HEK293T (cell line): ENCODE measurements at regions not wholly inside any gene's neighbourhood (a gene's known extent, or its start where the extent isn't known, plus 50 kb on each side); places are given as distances from the start of the nearest gene placed in this dataset.
"Not testable (repeated sequence)": the region's sequence is repeated elsewhere in the genome, so short reads cannot be mapped to it uniquely, and the experiment has no call there.

Experiments used
- CTCF ChIA-PET: fragments of 350-600 bp; formaldehyde crosslinking; extraction: SDS; loops from one replicate; lab custom pipeline; 2021; ENCODE audit warnings: antibody characterized with exemption, inconsistent platforms; lab: Yijun Ruan, JAX
- POLR2A ChIA-PET: fragments of 350-600 bp; formaldehyde crosslinking; extraction: SDS; loops from one replicate; lab custom pipeline; 2020; ENCODE audit warnings: antibody characterized with exemption, inconsistent platforms; lab: Yijun Ruan, JAX
- DNase-seq: peaks from one replicate; pipeline ENCODE4 v3.0.0; 2012; ENCODE audit warnings: mixed read lengths; ENCODE audit errors: extremely low spot score
- ARNT ChIP-seq: fragments of 450-650 bp; IDR thresholded peaks from 2 replicates; pipeline ENCODE4 v1.6.1; 2017; ENCODE audit warnings: mild to moderate bottlenecking
- BHLHE40 ChIP-seq: fragments of 450-650 bp; IDR thresholded peaks from 2 replicates; pipeline ENCODE4 v1.6.1; 2016; ENCODE audit warnings: mild to moderate bottlenecking, moderate library complexity, borderline replicate concordance
- CTBP1 ChIP-seq: fragments of 450-650 bp; IDR thresholded peaks from 2 replicates; pipeline ENCODE4 v1.6.1; 2016; ENCODE audit warnings: borderline replicate concordance
- ELF4 ChIP-seq: fragments of 450-650 bp; IDR thresholded peaks from 2 replicates; pipeline ENCODE4 v1.6.1; 2017; ENCODE audit warnings: antibody characterized with exemption
- FOXA1 ChIP-seq: fragments of 450-650 bp; IDR thresholded peaks from 2 replicates; pipeline ENCODE4 v1.6.1; 2016; ENCODE audit warnings: mild to moderate bottlenecking
- FOXK2 ChIP-seq: fragments of 450-650 bp; IDR thresholded peaks from 2 replicates; pipeline ENCODE4 v1.6.1; 2016; ENCODE audit warnings: mild to moderate bottlenecking
- FOXM1 ChIP-seq: fragments of 450-650 bp; IDR thresholded peaks from 2 replicates; pipeline ENCODE4 v1.6.1; 2017; ENCODE audit warnings: mild to moderate bottlenecking, borderline replicate concordance
- HDGF ChIP-seq: fragments of 450-650 bp; IDR thresholded peaks from 2 replicates; pipeline ENCODE4 v1.6.1; 2017; ENCODE audit warnings: antibody characterized with exemption, borderline replicate concordance
- L3MBTL2 ChIP-seq: fragments of 450-650 bp; conservative IDR thresholded peaks from 2 replicates; pipeline ENCODE4 v1.6.1; 2016; ENCODE audit warnings: mild to moderate bottlenecking
- LEF1 ChIP-seq: fragments of 450-650 bp; IDR thresholded peaks from 2 replicates; pipeline ENCODE4 v1.6.1; 2017; ENCODE audit warnings: mild to moderate bottlenecking, borderline replicate concordance
- NFRKB ChIP-seq: fragments of 450-650 bp; IDR thresholded peaks from 2 replicates; pipeline ENCODE4 v1.6.1; 2016; ENCODE audit warnings: mild to moderate bottlenecking, moderate library complexity
- SP1 ChIP-seq: fragments of 450-650 bp; IDR thresholded peaks from 2 replicates; pipeline ENCODE4 v1.6.1; 2017
- SUZ12 ChIP-seq: fragments of 450-650 bp; IDR thresholded peaks from 2 replicates; pipeline ENCODE4 v1.6.1; 2016; ENCODE audit warnings: mild to moderate bottlenecking
- TARDBP ChIP-seq: fragments of 450-650 bp; IDR thresholded peaks from 2 replicates; pipeline ENCODE4 v1.6.1; 2016
- ZNF384 ChIP-seq: fragments of 450-650 bp; IDR thresholded peaks from 2 replicates; pipeline ENCODE4 v1.6.1; 2016
- TF ChIP-seq, protein P1 (sequence below): fragments of 450-650 bp; IDR thresholded peaks from 2 replicates; pipeline ENCODE4 v1.6.1; 2016

DNA sequence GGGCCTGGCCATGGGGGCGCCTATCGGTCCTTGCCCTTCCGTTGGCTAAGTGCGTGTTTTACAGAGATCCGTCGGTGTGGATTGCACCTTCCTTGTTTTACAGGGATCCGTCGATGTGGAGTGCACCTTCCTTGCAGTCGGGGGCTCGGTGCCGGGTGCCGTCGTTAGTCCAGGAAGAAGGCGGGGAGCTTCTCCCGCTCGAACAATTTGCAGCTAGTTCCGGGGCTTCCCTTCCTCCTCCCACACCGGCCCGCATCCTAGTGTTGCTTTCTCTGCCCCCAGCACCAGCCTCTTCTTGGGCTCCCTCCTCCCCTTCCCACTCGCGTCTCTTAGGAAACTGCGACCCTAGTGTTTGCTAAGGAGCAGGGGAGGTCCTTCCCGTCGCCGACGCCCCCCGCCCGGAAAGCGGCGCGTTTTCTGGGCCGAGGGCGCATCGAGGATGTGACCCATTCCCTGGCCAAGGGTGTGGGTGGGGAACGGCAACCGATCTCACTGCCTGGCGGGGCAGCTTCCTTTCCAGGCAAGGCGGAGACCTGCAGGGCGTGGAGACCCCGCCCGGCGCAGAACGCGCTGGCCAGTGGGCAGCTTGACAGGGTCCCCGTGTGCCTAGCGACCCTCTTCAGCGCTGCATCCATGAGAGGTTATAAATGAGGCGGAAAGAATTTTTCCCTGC, 75.7 kb upstream of the ZNF91 start:
- no peak for DNase-seq
- CTCF ChIA-PET, result no interaction called here
- POLR2A ChIA-PET, result no interaction called here
- no peak for TF ChIP-seq FOXK2
- TF ChIP-seq SP1, result no peak
- TF ChIP-seq FOXM1, result no peak
- no peak for TF ChIP-seq SUZ12
- TF ChIP-seq BHLHE40, result no peak
- TF ChIP-seq TARDBP, result no peak
- TF ChIP-seq L3MBTL2, result no peak
- TF ChIP-seq FOXA1, result no peak
- no peak for TF ChIP-seq CTBP1
- no peak for TF ChIP-seq NFRKB
- no peak for TF ChIP-seq LEF1
- no peak for TF ChIP-seq ARNT
- TF ChIP-seq HDGF, result no peak
- TF ChIP-seq ELF4, result no peak
- TF ChIP-seq ZNF384, result no peak

DNA sequence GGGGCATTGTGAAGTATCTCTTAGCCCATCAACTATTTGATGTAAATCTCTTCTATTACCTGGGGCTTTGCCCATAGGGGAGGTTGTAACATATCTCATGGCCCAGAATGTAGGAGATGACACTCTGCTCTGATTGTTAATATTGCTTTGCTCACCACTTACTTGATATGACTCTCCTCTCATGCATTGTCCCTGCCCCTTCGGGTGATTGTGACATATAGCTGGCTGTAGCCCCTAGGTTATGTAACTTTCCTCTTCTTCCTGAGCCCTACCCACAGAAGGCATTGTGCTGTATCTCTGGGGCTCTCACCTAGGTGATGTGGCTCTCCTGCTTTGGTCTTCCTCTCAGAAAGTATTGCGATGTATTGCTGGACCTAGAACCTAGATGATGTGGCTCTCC, 69.1 kb upstream of the ZNF91 start:
- POLR2A ChIA-PET, CTCF ChIA-PET, DNase-seq: not testable (repeated sequence)

DNA sequence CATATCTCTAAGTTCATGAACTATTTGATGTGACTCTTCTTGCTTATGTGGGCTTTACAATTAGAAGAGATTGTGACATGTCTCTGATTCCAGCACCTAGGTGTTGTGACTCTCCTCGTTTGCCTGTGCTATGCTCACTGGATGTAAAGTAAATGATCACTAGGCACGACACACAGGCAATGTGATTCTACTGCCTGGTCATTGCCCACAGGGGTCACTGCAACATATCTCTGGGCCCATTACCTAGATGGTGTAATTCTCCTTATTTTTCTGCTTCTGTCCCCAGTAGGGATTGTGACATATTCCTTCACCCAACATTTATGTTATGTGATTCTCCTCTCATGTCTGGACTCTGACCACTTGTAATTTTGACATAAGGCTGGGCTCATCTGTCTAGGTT, 65.8 kb upstream of the ZNF91 start:
- no peak for DNase-seq
- TF ChIP-seq ELF4 (no peak), FOXA1 (no peak), SP1 (no peak), ARNT (no peak), BHLHE40 (no peak), ZNF384 (no peak), TARDBP (no peak), NFRKB (no peak), CTBP1 (no peak), HDGF (no peak), L3MBTL2 (no peak), SUZ12 (no peak), FOXM1 (no peak), FOXK2 (no peak), LEF1 (no peak)
- TF ChIP-seq, protein P1, sequence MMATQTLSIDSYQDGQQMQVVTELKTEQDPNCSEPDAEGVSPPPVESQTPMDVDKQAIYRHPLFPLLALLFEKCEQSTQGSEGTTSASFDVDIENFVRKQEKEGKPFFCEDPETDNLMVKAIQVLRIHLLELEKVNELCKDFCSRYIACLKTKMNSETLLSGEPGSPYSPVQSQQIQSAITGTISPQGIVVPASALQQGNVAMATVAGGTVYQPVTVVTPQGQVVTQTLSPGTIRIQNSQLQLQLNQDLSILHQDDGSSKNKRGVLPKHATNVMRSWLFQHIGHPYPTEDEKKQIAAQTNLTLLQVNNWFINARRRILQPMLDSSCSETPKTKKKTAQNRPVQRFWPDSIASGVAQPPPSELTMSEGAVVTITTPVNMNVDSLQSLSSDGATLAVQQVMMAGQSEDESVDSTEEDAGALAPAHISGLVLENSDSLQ, result no peak
- ChIA-PET CTCF (no interaction called here), POLR2A (no interaction called here)

DNA sequence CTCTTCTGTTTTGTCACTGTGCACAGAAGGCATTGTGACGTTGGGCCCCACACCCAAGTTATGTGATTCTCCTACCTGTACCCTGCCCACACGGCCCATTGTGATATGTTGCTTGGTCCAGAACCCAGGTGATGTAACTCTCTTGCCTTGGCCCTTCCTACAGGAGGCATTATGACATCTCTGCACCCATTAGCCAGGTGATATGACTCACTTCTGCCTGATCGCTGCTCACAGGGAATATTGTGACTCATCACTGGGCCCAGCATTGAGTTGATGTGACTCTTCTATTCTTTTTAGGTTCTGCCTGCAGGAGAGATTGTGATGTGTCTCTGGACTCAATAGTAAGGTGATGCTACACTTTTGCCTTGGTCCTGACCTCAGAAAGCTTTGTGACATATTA, 65.4 kb upstream of the ZNF91 start:
- ChIA-PET CTCF (no interaction called here), POLR2A (no interaction called here)
- DNase-seq, result no peak
- TF ChIP-seq ARNT (no peak), NFRKB (no peak), L3MBTL2 (no peak), FOXM1 (no peak), LEF1 (no peak), HDGF (no peak)
